ENCODE measurements at regions not wholly inside any gene's neighbourhood (a gene's known extent, or its start where the extent isn't known, plus 50 kb on each side); places are given as distances from the start of the nearest gene placed in this dataset.

DNA sequence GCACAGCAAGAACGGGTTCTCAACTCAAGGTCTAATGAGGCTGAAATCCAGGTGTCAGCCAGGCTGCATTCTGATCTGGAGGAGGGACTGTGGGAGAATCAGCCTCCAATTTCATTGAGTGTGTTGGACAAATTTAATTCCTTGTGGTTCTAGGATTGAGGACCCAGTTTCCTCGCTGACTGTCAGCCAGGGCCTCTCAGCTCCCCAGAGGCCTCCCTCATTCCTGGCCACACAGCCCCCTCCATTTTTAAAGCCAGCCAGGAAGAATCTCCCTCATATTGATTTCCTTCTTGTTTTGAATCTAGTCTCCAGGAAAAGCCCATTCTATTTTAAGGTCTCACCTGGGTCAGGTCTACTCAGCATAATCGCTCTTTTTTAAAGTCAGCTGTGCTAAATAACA, 73.7 kb upstream of the ARMC2 start:
- Histone ChIP-seq H3K27ac (ENCODE audit: low read depth in 1 of 2, low read length in 1 of 2) (no peak overlapping the region), H3K4me1 (ENCODE audit: control insufficient read depth in 2 of 2, insufficient read depth in 2 of 2, low read length in 2 of 2) (peaks cover 0 to 7% of the 10 kb centered on the region in 2 donors), H3K36me3 (ENCODE audit: control insufficient read depth in 2 of 2, insufficient read depth in 2 of 2, low read length in 1 of 2) (no peaks in the 10 kb centered on the region), H3K4me3 (ENCODE audit: low read length in 2 of 2) (no peak overlapping the region), H3K9me3 (ENCODE audit: control insufficient read depth in 2 of 2, insufficient read depth in 1 of 2, low read length in 1 of 2) (no peaks in the 10 kb centered on the region), H3K27me3 (ENCODE audit: control insufficient read depth in 2 of 2, insufficient read depth in 1 of 2, low read length in 1 of 2) (no peaks in the 10 kb centered on the region)
- no peak for DNase-seq (ENCODE audit: low read depth in 6 of 9, low spot score in 9 of 9)
- 98% methylated on average over 3 of the region's 3 CpGs for WGBS

DNA sequence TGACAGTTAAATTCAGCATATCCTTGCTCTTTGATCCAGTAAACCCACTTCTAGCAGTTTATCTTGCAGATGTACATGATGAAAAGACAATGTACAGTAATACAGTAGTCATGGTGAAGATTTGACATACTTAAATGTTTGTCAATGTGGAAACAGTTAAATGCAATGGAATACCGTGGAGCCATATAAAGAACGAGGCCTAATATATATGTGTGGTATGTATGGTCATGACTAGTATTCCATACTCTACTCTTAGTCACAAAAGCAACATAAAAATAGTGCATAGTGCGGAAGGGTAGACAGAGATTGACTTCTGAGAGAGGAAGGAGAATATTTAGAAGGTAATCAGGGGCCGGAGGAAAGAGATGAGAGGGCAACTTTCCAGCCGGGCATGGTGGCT, 70.7 kb upstream of the ARMC2 start:
- Histone ChIP-seq H3K9me3 (ENCODE audit: control insufficient read depth in 2 of 2, insufficient read depth in 1 of 2, low read length in 1 of 2) (no peaks in the 10 kb centered on the region), H3K27ac (ENCODE audit: low read depth in 1 of 2, low read length in 1 of 2) (no peak overlapping the region), H3K4me1 (ENCODE audit: control insufficient read depth in 2 of 2, insufficient read depth in 2 of 2, low read length in 2 of 2) (peaks cover 0 to 17% of the 10 kb centered on the region in 2 donors), H3K36me3 (ENCODE audit: control insufficient read depth in 2 of 2, insufficient read depth in 2 of 2, low read length in 1 of 2) (no peaks in the 10 kb centered on the region), H3K4me3 (ENCODE audit: low read length in 2 of 2) (no peak overlapping the region), H3K27me3 (ENCODE audit: control insufficient read depth in 2 of 2, insufficient read depth in 1 of 2, low read length in 1 of 2) (peaks cover 0 to 3% of the 10 kb centered on the region in 2 donors)
- DNase-seq (ENCODE audit: low read depth in 6 of 9, low spot score in 9 of 9): peak in 1 of 9 donors; percentile 40
- WGBS: 85% methylated on average over 5 of the region's 5 CpGs

DNA sequence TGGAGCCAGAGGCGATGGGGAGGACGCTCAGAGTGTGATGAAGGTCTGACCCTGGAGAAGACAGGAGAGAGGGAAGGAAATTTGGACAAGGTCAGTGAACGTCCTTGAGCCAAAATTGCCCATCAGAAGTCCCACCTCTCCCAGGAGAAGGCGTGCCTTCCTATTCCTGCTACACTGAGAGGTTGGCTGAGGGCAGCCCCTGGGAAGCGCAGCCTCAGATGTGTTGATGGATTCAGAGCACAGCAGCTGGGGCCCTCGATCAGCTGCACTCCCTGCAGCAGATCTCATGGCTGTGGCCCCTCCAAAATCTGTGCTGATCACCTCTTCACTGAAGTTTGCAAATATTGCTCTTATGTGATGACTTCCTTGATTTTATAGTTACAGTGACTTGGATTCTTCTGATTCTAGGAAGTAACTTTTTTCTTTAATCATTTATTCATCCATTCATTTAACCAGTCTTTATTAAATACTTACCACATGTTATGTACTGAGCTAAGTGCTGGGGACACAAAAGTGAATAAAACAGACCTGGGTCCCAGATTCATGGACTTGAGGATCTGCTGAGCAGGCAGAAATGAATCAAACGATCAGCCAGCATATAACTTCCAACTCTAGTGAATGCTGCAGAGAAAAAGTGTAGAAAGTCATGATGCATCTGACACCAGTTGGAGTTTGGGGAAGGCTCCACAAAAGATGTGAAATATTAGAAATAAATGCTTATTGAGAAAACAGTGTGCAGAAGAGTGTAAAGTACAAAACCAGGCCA, 69.6 kb upstream of the ARMC2 start:
- H3K36me3 ChIP-seq (ENCODE audit: control insufficient read depth in 2 of 2, insufficient read depth in 2 of 2, low read length in 1 of 2): no peaks in the 10 kb centered on the region
- DNase-seq (ENCODE audit: low read depth in 6 of 9, low spot score in 9 of 9): no peak
- 96% methylated on average over 7 of the region's 7 CpGs for WGBS
- peaks cover 0 to 17% of the 10 kb centered on the region in 2 donors for H3K4me1 ChIP-seq (ENCODE audit: control insufficient read depth in 2 of 2, insufficient read depth in 2 of 2, low read length in 2 of 2)
- H3K9me3 ChIP-seq (ENCODE audit: control insufficient read depth in 2 of 2, insufficient read depth in 1 of 2, low read length in 1 of 2): no peaks in the 10 kb centered on the region
- no peak overlapping the region for H3K27ac ChIP-seq (ENCODE audit: low read depth in 1 of 2, low read length in 1 of 2)
- peaks cover 0 to 3% of the 10 kb centered on the region in 2 donors for H3K27me3 ChIP-seq (ENCODE audit: control insufficient read depth in 2 of 2, insufficient read depth in 1 of 2, low read length in 1 of 2)
- no peak overlapping the region for H3K4me3 ChIP-seq (ENCODE audit: low read length in 2 of 2)

DNA sequence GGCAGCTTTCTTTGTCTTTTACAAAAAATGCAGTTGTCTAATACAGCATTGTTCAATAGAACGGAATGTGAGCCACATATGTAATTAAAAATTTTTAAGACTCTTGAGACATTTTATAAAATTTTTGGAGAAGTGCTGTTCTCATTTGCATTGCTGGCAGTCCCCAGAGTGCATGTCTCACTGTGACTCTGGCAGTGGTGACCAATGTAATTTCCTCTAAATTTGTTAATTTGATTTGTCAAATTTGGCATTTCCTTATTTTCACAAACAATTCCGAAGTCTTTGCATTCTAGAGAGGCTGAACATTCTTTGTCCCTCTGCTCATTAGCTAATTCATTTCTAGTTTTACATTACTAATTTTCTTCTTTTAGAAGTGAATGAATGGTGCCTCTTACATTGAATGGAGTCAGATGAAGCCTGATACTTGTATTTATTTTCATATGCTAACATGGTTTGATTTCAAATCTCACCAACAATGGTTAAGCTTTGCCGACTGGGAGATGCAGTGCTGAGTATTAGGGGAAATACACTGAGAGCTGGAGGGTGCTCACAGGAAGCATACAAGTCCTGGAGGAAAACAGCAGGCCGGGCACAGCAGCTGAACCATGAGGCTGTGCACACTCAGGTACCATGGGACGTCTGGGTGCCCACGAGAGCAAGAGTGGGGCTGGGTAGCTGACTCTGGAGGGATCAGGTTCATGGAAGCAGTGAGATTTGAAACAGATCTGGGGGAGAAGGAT, 68.5 kb upstream of the ARMC2 start:
- 90% methylated on average over 6 of the region's 6 CpGs for WGBS
- no peak overlapping the region for H3K4me3 ChIP-seq (ENCODE audit: low read length in 2 of 2)
- no peak overlapping the region for H3K27ac ChIP-seq (ENCODE audit: low read depth in 1 of 2, low read length in 1 of 2)

DNA sequence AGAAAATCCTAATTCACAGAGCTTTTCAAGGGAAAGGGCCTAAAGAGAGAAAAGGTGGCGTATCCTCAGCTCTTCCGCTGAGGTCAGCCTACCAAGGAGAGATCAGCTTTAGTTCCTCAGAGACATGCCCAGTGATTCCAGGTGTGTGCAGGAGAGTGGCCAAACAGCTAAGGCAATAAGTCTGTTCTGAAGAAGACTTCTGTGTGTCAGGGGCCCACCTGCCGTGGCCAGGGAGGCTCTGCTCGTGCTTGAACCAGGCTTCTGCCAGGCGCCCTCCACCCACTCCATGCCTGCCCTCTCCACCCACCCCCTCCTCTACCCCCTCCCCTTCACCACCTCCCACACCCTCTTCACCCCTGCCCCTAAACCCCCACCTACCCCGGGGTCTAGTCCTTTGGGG, 67.4 kb upstream of the ARMC2 start:
- WGBS: 97% methylated on average over 6 of the region's 6 CpGs
- Histone ChIP-seq H3K27ac (ENCODE audit: low read depth in 1 of 2, low read length in 1 of 2) (no peak overlapping the region), H3K9me3 (ENCODE audit: control insufficient read depth in 2 of 2, insufficient read depth in 1 of 2, low read length in 1 of 2) (no peaks in the 10 kb centered on the region), H3K36me3 (ENCODE audit: control insufficient read depth in 2 of 2, insufficient read depth in 2 of 2, low read length in 1 of 2) (no peaks in the 10 kb centered on the region), H3K27me3 (ENCODE audit: control insufficient read depth in 2 of 2, insufficient read depth in 1 of 2, low read length in 1 of 2) (peaks cover 0 to 3% of the 10 kb centered on the region in 2 donors), H3K4me3 (ENCODE audit: low read length in 2 of 2) (no peak overlapping the region), H3K4me1 (ENCODE audit: control insufficient read depth in 2 of 2, insufficient read depth in 2 of 2, low read length in 2 of 2) (peaks cover 0 to 17% of the 10 kb centered on the region in 2 donors)
- no peak for DNase-seq (ENCODE audit: low read depth in 6 of 9, low spot score in 9 of 9)

More for the DNA sequence above, 68.5 kb upstream of the ARMC2 start:
- peaks cover 0 to 17% of the 10 kb centered on the region in 2 donors for H3K4me1 ChIP-seq (ENCODE audit: control insufficient read depth in 2 of 2, insufficient read depth in 2 of 2, low read length in 2 of 2)
- DNase-seq (ENCODE audit: low read depth in 6 of 9, low spot score in 9 of 9): no peak
- peaks cover 0 to 3% of the 10 kb centered on the region in 2 donors for H3K27me3 ChIP-seq (ENCODE audit: control insufficient read depth in 2 of 2, insufficient read depth in 1 of 2, low read length in 1 of 2)
- no peaks in the 10 kb centered on the region for H3K9me3 ChIP-seq (ENCODE audit: control insufficient read depth in 2 of 2, insufficient read depth in 1 of 2, low read length in 1 of 2)
- no peaks in the 10 kb centered on the region for H3K36me3 ChIP-seq (ENCODE audit: control insufficient read depth in 2 of 2, insufficient read depth in 2 of 2, low read length in 1 of 2)

DNA sequence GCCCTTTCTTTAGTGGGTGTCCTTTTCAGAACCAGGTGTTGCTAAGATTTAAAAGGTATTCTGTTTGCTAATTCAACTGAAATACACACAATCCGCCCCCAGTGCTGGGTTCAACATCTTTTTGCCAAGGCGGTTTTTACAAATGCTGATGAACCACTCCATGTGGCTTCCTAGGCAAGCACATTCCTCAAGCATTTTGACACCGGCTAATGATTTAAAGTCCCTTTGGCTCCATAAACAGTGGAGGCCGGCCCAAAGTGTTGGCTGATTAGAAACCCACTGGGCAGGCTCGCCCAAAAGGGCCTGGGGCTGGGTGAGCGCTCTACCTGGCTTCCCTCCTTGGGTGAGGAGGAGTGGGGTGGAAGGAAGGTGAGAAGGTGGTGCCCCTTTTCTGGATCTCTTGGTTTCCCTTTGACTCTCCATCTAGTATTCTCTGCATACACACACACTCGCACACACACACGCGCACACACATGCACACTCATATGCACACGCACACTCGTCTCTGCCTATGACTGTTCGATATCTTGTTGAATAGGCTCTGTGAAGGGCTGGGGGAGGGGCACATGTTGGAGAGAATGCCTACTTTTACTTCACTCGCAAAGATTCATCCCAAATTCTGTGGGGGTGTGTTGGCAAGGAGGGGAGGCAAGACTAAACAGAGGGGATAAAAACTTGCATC, 66.7 kb upstream of the ARMC2 start:
- no peak for DNase-seq (ENCODE audit: low read depth in 6 of 9, low spot score in 9 of 9)
- WGBS: 90% methylated on average over 13 of the region's 13 CpGs
- H3K9me3 ChIP-seq (ENCODE audit: control insufficient read depth in 2 of 2, insufficient read depth in 1 of 2, low read length in 1 of 2): no peaks in the 10 kb centered on the region
- H3K36me3 ChIP-seq (ENCODE audit: control insufficient read depth in 2 of 2, insufficient read depth in 2 of 2, low read length in 1 of 2): no peaks in the 10 kb centered on the region
- no peak overlapping the region for H3K27ac ChIP-seq (ENCODE audit: low read depth in 1 of 2, low read length in 1 of 2)
- H3K4me3 ChIP-seq (ENCODE audit: low read length in 2 of 2): peak overlapping the region in 1 of 2 donors; percentile 36
- H3K27me3 ChIP-seq (ENCODE audit: control insufficient read depth in 2 of 2, insufficient read depth in 1 of 2, low read length in 1 of 2): peaks cover 0 to 3% of the 10 kb centered on the region in 2 donors
- H3K4me1 ChIP-seq (ENCODE audit: control insufficient read depth in 2 of 2, insufficient read depth in 2 of 2, low read length in 2 of 2): peaks cover 0 to 15% of the 10 kb centered on the region in 2 donors

DNA sequence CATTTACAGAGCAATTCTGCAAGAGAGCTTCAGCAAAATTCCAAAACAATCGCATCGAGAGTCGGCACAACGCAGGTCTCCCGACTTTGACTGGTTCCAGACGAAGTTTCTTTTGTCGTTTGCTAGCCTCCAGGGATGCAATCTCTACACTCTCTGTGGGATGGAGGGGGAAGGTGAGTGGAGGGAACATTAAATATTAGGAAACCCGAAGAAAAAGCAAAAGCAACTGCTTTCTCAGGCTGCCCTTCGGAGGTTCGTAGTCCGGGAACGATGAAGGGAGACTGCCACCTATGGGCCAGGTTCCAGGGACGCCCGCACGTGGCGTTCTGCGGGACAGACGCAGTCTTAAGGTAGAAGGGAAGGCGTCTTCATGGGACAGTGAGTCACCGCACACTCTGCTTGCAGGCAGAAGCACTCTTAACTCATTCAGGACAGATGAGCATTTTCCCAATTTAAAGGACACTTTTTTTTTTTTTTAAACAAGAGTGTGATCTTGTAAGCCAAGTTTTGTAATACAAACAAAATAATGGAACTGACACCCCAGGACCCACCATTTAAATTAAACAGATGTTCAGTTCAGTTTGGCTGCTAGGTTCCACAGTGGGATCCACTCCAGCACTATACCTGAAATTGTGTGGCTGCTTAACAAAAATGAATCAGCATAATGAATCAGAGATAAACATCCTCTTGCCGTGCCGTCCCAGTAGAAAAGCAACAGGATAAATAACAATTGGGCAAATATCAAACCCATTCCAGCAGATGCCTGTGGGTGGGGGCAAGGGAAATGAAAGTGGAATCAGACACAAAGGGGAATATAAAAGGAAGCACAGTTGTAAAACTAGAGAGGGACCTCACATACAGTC, 65.8 kb upstream of the ARMC2 start:
- no peaks in the 10 kb centered on the region for H3K9me3 ChIP-seq (ENCODE audit: control insufficient read depth in 2 of 2, insufficient read depth in 1 of 2, low read length in 1 of 2)
- 8% methylated on average over 22 of the region's 22 CpGs for WGBS
- H3K27me3 ChIP-seq (ENCODE audit: control insufficient read depth in 2 of 2, insufficient read depth in 1 of 2, low read length in 1 of 2): peaks cover 0 to 3% of the 10 kb centered on the region in 2 donors
- H3K4me1 ChIP-seq (ENCODE audit: control insufficient read depth in 2 of 2, insufficient read depth in 2 of 2, low read length in 2 of 2): peaks cover 0 to 13% of the 10 kb centered on the region in 2 donors
- H3K36me3 ChIP-seq (ENCODE audit: control insufficient read depth in 2 of 2, insufficient read depth in 2 of 2, low read length in 1 of 2): no peaks in the 10 kb centered on the region
- H3K4me3 ChIP-seq (ENCODE audit: low read length in 2 of 2): peak overlapping the region; percentile 36 to 45
- H3K27ac ChIP-seq (ENCODE audit: low read depth in 1 of 2, low read length in 1 of 2): no peak overlapping the region
- DNase-seq (ENCODE audit: low read depth in 6 of 9, low spot score in 9 of 9): peak; percentile 61 to 88 (median 68)

DNA sequence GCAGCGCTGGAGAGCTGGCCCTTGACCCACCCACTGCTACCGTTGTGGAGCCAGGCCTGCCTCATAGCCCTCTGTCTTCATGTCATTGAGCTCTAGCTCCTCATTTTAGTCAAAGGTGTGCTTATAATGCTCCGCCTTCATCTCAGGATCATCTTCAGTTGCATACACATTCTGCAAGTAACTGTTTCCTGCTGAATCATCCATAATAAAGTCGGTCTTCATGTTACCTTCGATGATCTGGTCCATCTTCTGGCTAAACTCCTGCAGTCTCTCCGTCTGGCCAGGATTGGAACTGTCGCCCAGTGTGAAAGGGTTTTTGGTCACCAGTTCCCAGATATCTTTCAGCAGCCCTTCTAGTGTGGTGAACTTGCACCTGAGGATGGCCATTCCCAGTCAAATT, 62.6 kb upstream of the ARMC2 start:
- Histone ChIP-seq H3K4me1 (ENCODE audit: control insufficient read depth in 2 of 2, insufficient read depth in 2 of 2, low read length in 2 of 2) (peaks cover 0 to 11% of the 10 kb centered on the region in 2 donors), H3K36me3 (ENCODE audit: control insufficient read depth in 2 of 2, insufficient read depth in 2 of 2, low read length in 1 of 2) (no peaks in the 10 kb centered on the region), H3K4me3 (ENCODE audit: low read length in 2 of 2) (no peak overlapping the region), H3K9me3 (ENCODE audit: control insufficient read depth in 2 of 2, insufficient read depth in 1 of 2, low read length in 1 of 2) (peaks cover 0 to 4% of the 10 kb centered on the region in 2 donors), H3K27ac (ENCODE audit: low read depth in 1 of 2, low read length in 1 of 2) (no peak overlapping the region), H3K27me3 (ENCODE audit: control insufficient read depth in 2 of 2, insufficient read depth in 1 of 2, low read length in 1 of 2) (peaks cover 0 to 3% of the 10 kb centered on the region in 2 donors)
- DNase-seq (ENCODE audit: low read depth in 6 of 9, low spot score in 9 of 9): no peak
- 90% methylated on average over 7 of the region's 7 CpGs for WGBS

All from thymus (tissue), 11 donors.